BLaER1 treated with 17β-estradiol and CSF1 and Interleukin-3, amounts not matched to agents 10 nM and 100 nM (cell line): ENCODE measurements at regions not wholly inside any gene's neighbourhood (a gene's known extent, or its start where the extent isn't known, plus 50 kb on each side); places are given as distances from the start of the nearest gene placed in this dataset.

ENCODE experiments used
- H3K27ac ChIP-seq, 11 experiments: shearing (Covaris generic); formaldehyde crosslinking; 2 replicates each; pipeline ENCODE4 v1.8.1; 2022
- H3K27me3 ChIP-seq, 11 experiments: shearing (Covaris generic); formaldehyde crosslinking; 2 replicates each; pipeline ENCODE4 v1.8.1; 2022
- H3K36me3 ChIP-seq, 11 experiments: shearing (Covaris generic); formaldehyde crosslinking; 2 replicates each; pipeline ENCODE4 v1.8.1; 2022
- H3K4me1 ChIP-seq, 10 experiments: shearing (Covaris generic); formaldehyde crosslinking; 2 replicates each; pipeline ENCODE4 v1.8.1; 2022
- H3K4me2 ChIP-seq, 11 experiments: shearing (Covaris generic); formaldehyde crosslinking; 2 replicates each; pipeline ENCODE4 v1.8.1; 2022
- H3K4me3 ChIP-seq, 10 experiments: shearing (Covaris generic); formaldehyde crosslinking; 2 replicates each; pipeline ENCODE4 v1.8.1; 2022
- H3K9ac ChIP-seq, 11 experiments: shearing (Covaris generic); formaldehyde crosslinking; 2 replicates each; pipeline ENCODE4 v1.8.1; 2022
- H3K9me3 ChIP-seq, 11 experiments: shearing (Covaris generic); formaldehyde crosslinking; replicated peaks in 1 of 11; 2 replicates each; pipeline ENCODE4 v1.8.1; 2022
- H4K20me1 ChIP-seq, 11 experiments: shearing (Covaris generic); formaldehyde crosslinking; 2 replicates each; pipeline ENCODE4 v1.8.1; 2022
- Cebpa-rat ChIP-seq, 11 experiments: shearing (Covaris generic); IDR thresholded peaks; 2 replicates each; pipeline ENCODE4 v1.8.1; 2022

- H3K27me3 ChIP-seq = no peaks in the 10 kb centered on the region
- TF ChIP-seq Cebpa-rat (IDR thresholded peaks at IDR 0.05) = no peak
- H4K20me1 ChIP-seq = no peaks in the 10 kb centered on the region
- H3K4me3 ChIP-seq = no peak overlapping the region
- H3K4me2 ChIP-seq = peak overlapping the region in 2 of 11 experiments; percentile 21 to 47; a peak in 3 of 22 replicates
- peaks cover 0 to 54% (median 0%) of the 10 kb centered on the region in 10 experiments; a peak in 5 of 20 replicates for H3K4me1 ChIP-seq
- H3K36me3 ChIP-seq = 0 out of 22 replicates have a peak, but pooled peaks cover 0 to 6% (median 0%) of the 10 kb centered on the region in 11 experiments
- H3K9me3 ChIP-seq = peaks cover 0 to 14% (median 0%) of the 10 kb centered on the region in 11 experiments; a peak in 4 of 22 replicates
- H3K9ac ChIP-seq = no peak overlapping the region
- H3K27ac ChIP-seq = no peak overlapping the region
Observed at GRCh38 chr3:106018929-106019550, 150.2 kb upstream of the CBLB start.

DNA sequence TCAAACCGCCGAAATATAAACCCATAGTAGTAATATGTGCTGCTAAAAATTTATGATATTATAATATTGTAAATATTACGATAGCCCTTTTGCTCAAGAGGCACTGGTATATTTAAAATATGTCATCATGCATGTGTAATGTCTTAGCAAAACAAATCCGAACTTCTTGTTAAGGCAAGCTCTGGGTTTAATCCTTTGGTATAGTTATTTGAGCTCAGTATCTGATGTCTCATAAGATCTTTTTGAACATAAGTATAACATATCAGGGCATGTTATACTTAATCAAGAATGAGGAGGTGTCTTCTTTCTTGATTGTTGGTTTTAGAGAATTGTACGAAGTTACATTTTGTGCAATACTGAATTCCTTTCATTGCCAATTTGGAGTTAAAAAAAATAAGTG lies 154.1 kb upstream of the CBLB start:
- no peaks in the 10 kb centered on the region for H3K27me3 ChIP-seq
- no peaks in the 10 kb centered on the region for H4K20me1 ChIP-seq
- H3K4me3 ChIP-seq = no peak overlapping the region
- peaks cover 0 to 23% (median 0%) of the 10 kb centered on the region in 10 experiments; a peak in 3 of 20 replicates for H3K4me1 ChIP-seq
- H3K27ac ChIP-seq = no peak overlapping the region
- TF ChIP-seq Cebpa-rat (IDR thresholded peaks at IDR 0.05) = no peak
- H3K4me2 ChIP-seq = no peak overlapping the region
- H3K9me3 ChIP-seq = peaks cover 0 to 7% (median 0%) of the 10 kb centered on the region in 11 experiments; a peak in 4 of 22 replicates
- no peak overlapping the region for H3K9ac ChIP-seq
- H3K36me3 ChIP-seq = 0 out of 22 replicates have a peak, but pooled peaks cover 0 to 5% (median 0%) of the 10 kb centered on the region in 11 experiments

DNA sequence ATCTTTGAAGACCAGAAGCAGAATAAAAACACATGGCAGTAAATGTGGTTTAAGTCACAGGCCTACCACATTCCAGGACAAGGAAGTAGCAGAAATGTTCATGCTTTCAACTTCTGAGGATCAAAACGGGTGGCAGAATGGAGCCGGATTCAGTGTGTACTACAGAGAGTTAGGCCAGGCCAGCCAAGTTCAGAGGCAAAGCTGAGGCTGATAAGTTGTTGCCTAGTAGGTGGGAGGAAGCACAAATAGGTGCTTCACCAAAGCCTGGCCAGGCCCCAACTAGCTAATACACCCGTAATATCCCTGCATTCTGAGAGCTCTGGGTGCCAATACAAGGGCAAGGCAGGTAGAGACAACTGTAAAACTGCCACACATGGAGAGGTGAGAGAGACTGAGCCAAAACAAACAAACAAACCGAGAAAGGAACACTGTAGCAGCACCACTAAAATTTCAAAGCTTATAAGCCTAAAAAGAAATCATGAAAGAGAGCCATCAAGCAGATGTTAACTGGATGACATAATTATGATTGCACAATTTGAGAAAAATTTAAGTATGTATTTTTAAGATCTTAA lies 156.4 kb upstream of the CBLB start:
- Histone ChIP-seq H4K20me1 (no peaks in the 10 kb centered on the region), H3K4me3 (no peak overlapping the region), H3K4me1 (peaks cover 0 to 8% (median 0%) of the 10 kb centered on the region in 10 experiments; a peak in 2 of 20 replicates), H3K9ac (no peak overlapping the region), H3K27me3 (no peaks in the 10 kb centered on the region), H3K4me2 (peak overlapping the region in 1 of 11 experiments; percentile 53; a peak in 2 of 22 replicates), H3K36me3 (no peaks in the 10 kb centered on the region), H3K27ac (peak overlapping the region in 1 of 11 experiments; percentile 11; a peak in 1 of 22 replicates), H3K9me3 (no peaks in the 10 kb centered on the region)
- TF ChIP-seq Cebpa-rat (IDR thresholded peaks at IDR 0.05) = no peak

DNA sequence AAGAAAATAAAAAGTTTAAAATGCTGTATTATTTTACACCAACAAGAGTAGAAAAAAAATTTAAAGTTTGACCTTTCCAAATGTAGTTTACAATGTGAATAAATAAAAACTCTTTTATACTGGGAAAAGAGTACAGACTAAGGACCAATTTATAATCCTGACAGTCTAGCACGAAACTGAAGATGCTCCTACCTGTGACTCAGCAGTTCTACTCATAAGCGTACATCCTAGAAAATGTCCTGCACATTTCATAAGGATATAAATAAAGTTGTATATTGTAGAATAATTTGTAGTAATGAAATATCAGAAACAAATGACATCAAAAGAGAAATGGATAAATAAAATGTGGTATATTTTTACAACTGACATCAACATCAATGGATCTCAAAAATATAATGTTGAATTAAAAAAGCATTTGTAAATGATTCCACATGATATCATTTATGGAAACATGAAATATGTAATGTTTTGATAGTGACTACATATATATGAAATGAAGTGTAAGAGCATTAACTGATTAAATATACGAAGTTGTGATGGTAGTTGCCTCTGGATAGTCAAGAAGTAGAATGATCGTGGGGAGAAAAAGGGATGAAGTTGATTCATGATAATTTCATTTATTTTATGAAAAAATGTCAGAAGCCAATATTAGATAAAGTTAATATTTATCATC lies 161.3 kb upstream of the CBLB start:
- no peak for TF ChIP-seq Cebpa-rat (IDR thresholded peaks at IDR 0.05)
- Histone ChIP-seq H3K9me3 (no peaks in the 10 kb centered on the region), H3K9ac (no peak overlapping the region), H3K4me3 (no peak overlapping the region), H4K20me1 (no peaks in the 10 kb centered on the region), H3K4me1 (peaks cover 0 to 3% (median 0%) of the 10 kb centered on the region in 10 experiments; a peak in 2 of 20 replicates), H3K36me3 (no peaks in the 10 kb centered on the region), H3K27ac (no peak overlapping the region), H3K4me2 (no peak overlapping the region), H3K27me3 (no peaks in the 10 kb centered on the region)

DNA sequence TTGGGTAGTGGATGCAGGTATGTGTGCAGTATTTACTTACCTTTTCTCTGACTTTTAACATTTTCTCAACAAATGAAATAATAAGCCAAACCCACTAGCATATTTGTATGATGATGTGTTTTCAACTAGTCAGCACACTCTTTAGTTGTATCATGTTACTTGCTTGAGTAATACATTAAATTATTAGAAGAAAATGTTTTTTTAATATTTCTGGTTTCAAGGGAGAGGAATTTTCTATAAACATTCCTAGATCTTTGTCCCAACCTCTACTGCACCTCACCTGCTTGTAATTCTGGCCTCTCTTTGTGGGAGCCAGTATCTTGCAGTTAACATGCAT lies 161.8 kb upstream of the CBLB start:
- no peak overlapping the region for H3K27ac ChIP-seq
- H3K9me3 ChIP-seq = no peaks in the 10 kb centered on the region
- no peak overlapping the region for H3K4me3 ChIP-seq
- no peaks in the 10 kb centered on the region for H3K27me3 ChIP-seq
- H3K36me3 ChIP-seq = no peaks in the 10 kb centered on the region
- no peaks in the 10 kb centered on the region for H3K4me1 ChIP-seq
- H3K9ac ChIP-seq = no peak overlapping the region
- H3K4me2 ChIP-seq = no peak overlapping the region
- no peak for TF ChIP-seq Cebpa-rat (IDR thresholded peaks at IDR 0.05)
- no peaks in the 10 kb centered on the region for H4K20me1 ChIP-seq

DNA sequence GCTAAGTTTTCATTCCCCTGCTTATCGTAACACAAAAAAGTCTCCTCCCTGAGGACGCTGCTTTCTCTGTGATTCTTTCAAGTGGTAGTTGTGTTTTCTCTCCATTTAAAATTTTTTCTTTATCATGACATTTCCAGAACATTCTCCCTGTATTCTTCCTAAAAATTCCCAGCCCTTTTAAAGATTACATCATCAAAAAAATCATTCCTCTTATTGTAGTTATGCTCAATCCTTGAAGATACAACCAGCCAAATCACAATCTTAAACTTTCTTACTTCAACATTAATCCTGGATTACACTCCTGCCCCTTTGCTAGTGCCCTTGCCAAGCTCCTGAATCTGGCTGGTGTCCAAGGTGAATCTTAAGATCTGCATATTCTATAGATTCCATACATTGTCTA lies 163.7 kb upstream of the CBLB start:
- H4K20me1 ChIP-seq = no peaks in the 10 kb centered on the region
- H3K27ac ChIP-seq = no peak overlapping the region
- no peak overlapping the region for H3K4me3 ChIP-seq
- no peak overlapping the region for H3K4me2 ChIP-seq
- H3K9me3 ChIP-seq = no peaks in the 10 kb centered on the region
- H3K4me1 ChIP-seq = no peaks in the 10 kb centered on the region
- no peak for TF ChIP-seq Cebpa-rat (IDR thresholded peaks at IDR 0.05)
- H3K36me3 ChIP-seq = no peaks in the 10 kb centered on the region
- no peak overlapping the region for H3K9ac ChIP-seq
- H3K27me3 ChIP-seq = no peaks in the 10 kb centered on the region

- Histone ChIP-seq H3K36me3 (no peaks in the 10 kb centered on the region), H3K27ac (no peak overlapping the region), H4K20me1 (no peaks in the 10 kb centered on the region), H3K9me3 (peaks cover 0 to 7% (median 0%) of the 10 kb centered on the region in 11 experiments; a peak in 1 of 22 replicates), H3K4me2 (no peak overlapping the region), H3K27me3 (no peaks in the 10 kb centered on the region), H3K4me3 (no peak overlapping the region), H3K4me1 (no peaks in the 10 kb centered on the region), H3K9ac (no peak overlapping the region)
- TF ChIP-seq Cebpa-rat (IDR thresholded peaks at IDR 0.05) = no peak
Observed at GRCh38 chr3:106033654-106034053, 164.8 kb upstream of the CBLB start.

- no peaks in the 10 kb centered on the region for H3K36me3 ChIP-seq
- H4K20me1 ChIP-seq = no peaks in the 10 kb centered on the region
- no peak overlapping the region for H3K9ac ChIP-seq
- H3K4me3 ChIP-seq = no peak overlapping the region
- H3K27me3 ChIP-seq = no peaks in the 10 kb centered on the region
- H3K27ac ChIP-seq = no peak overlapping the region
- H3K9me3 ChIP-seq = peaks cover 0 to 12% (median 2%) of the 10 kb centered on the region in 11 experiments; a peak in 7 of 22 replicates
- TF ChIP-seq Cebpa-rat (IDR thresholded peaks at IDR 0.05) = no peak
- no peaks in the 10 kb centered on the region for H3K4me1 ChIP-seq
- H3K4me2 ChIP-seq = no peak overlapping the region
Observed at GRCh38 chr3:106034313-106034712, 165.5 kb upstream of the CBLB start.

GRCh38 chr3:106035619-106036018 lies 166.8 kb upstream of the CBLB start:
- TF ChIP-seq Cebpa-rat (IDR thresholded peaks at IDR 0.05) = no peak
- H3K4me2 ChIP-seq = no peak overlapping the region
- no peaks in the 10 kb centered on the region for H3K4me1 ChIP-seq
- H3K27me3 ChIP-seq = no peaks in the 10 kb centered on the region
- H3K9ac ChIP-seq = no peak overlapping the region
- peaks cover 0 to 18% (median 6%) of the 10 kb centered on the region in 11 experiments; a peak in 7 of 22 replicates for H3K9me3 ChIP-seq
- H4K20me1 ChIP-seq = no peaks in the 10 kb centered on the region
- H3K36me3 ChIP-seq = no peaks in the 10 kb centered on the region
- H3K27ac ChIP-seq = no peak overlapping the region
- no peak overlapping the region for H3K4me3 ChIP-seq
